ENCODE measurements at regions not wholly inside any gene's neighbourhood (a gene's known extent, or its start where the extent isn't known, plus 50 kb on each side); places are given as distances from the start of the nearest gene placed in this dataset.

DNA sequence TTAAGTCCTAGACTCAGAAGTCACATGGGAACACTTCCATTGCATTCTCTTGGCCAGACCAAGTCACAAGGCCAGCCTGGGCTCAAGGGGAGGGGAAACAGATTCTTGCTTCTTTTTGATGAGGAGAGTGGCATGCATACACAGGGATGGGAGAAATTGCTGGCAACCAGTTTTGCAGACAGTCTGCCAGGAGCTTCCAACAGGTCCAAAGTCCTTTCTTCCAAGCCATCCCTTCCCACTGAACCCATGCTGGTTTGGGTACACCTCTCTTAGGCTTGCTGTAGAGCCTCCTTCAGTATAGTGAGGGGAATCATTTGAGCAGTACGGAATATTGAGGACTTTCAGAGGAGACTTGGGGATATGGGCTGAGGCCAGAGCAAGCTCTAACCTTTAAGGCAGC, 267.8 kb downstream of the BCOR start:
- no peak for TF ChIP-seq EGR1 (IDR thresholded peaks at IDR 0.05)
- TF ChIP-seq TCF12 (IDR thresholded peaks at IDR 0.05; ENCODE audit: low read depth) = no peak
- no peak for TF ChIP-seq TEAD4 (IDR thresholded peaks at IDR 0.05)
- no peak for TF ChIP-seq CEBPB (IDR thresholded peaks at IDR 0.05)

DNA sequence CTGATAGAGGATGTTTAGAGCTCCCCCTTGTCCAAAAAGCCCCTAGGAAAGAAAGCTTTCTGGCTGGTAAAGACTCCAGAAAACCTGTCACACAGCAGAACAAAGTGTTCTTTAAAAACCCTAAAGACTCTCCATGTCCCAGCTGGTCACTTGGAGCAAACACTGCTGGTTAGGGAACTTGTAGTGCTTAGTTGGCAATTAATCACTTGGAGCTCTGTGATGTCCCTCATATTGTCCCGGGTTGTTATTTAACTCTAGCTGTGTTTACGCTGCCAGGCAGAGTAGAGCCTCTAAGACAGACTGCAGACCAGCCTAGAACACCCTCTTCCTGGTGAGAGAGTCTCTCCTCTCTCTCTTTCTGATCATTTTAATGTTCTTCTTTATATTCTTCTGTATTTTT, 267.3 kb downstream of the BCOR start:
- TF ChIP-seq CREB1 (IDR thresholded peaks at IDR 0.05; ENCODE audit: low read depth) = no peak
- TF ChIP-seq TCF12 (IDR thresholded peaks at IDR 0.05; ENCODE audit: low read depth) = no peak
- TF ChIP-seq CEBPB (IDR thresholded peaks at IDR 0.05) = no peak
- no peak for TF ChIP-seq TEAD4 (IDR thresholded peaks at IDR 0.05)
- no peak for TF ChIP-seq EGR1 (IDR thresholded peaks at IDR 0.05)
- no peak for TF ChIP-seq NFIC (IDR thresholded peaks at IDR 0.05)
- TF ChIP-seq, protein P1, sequence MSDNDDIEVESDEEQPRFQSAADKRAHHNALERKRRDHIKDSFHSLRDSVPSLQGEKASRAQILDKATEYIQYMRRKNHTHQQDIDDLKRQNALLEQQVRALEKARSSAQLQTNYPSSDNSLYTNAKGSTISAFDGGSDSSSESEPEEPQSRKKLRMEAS (IDR thresholded peaks at IDR 0.05) = no peak
- no peak for TF ChIP-seq EP300 (IDR thresholded peaks at IDR 0.05; ENCODE audit: borderline replicate concordance)
- no peak for TF ChIP-seq TAF1 (IDR thresholded peaks at IDR 0.05; ENCODE audit: low read depth)
- TF ChIP-seq, protein P2, sequence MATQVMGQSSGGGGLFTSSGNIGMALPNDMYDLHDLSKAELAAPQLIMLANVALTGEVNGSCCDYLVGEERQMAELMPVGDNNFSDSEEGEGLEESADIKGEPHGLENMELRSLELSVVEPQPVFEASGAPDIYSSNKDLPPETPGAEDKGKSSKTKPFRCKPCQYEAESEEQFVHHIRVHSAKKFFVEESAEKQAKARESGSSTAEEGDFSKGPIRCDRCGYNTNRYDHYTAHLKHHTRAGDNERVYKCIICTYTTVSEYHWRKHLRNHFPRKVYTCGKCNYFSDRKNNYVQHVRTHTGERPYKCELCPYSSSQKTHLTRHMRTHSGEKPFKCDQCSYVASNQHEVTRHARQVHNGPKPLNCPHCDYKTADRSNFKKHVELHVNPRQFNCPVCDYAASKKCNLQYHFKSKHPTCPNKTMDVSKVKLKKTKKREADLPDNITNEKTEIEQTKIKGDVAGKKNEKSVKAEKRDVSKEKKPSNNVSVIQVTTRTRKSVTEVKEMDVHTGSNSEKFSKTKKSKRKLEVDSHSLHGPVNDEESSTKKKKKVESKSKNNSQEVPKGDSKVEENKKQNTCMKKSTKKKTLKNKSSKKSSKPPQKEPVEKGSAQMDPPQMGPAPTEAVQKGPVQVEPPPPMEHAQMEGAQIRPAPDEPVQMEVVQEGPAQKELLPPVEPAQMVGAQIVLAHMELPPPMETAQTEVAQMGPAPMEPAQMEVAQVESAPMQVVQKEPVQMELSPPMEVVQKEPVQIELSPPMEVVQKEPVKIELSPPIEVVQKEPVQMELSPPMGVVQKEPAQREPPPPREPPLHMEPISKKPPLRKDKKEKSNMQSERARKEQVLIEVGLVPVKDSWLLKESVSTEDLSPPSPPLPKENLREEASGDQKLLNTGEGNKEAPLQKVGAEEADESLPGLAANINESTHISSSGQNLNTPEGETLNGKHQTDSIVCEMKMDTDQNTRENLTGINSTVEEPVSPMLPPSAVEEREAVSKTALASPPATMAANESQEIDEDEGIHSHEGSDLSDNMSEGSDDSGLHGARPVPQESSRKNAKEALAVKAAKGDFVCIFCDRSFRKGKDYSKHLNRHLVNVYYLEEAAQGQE (IDR thresholded peaks at IDR 0.05; ENCODE audit: low read depth) = no peak
- TF ChIP-seq YY1 (IDR thresholded peaks at IDR 0.05; ENCODE audit: low read depth) = no peak
- no peak for TF ChIP-seq FOXM1 (IDR thresholded peaks at IDR 0.05; ENCODE audit: borderline replicate concordance, low read depth)

DNA sequence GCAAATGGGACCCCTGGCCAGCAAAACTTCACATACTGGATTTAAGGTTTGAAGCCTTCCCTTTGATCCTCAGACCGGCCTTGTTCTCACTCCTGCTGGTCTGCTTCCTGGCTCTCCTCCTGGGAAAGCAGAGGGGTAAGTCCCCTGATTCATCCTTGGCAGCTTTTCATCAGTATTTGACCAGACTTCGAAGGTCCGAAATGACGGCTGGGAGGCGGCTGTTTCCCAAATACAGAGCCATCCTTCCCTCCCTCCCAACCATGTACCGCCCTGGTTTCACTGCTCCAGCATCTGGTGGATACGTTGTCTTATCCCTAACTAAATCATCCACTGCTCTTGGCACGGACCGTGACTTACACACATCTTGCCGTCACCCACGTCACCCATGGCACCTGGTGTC, 265.5 kb downstream of the BCOR start:
- TF ChIP-seq, protein P3, sequence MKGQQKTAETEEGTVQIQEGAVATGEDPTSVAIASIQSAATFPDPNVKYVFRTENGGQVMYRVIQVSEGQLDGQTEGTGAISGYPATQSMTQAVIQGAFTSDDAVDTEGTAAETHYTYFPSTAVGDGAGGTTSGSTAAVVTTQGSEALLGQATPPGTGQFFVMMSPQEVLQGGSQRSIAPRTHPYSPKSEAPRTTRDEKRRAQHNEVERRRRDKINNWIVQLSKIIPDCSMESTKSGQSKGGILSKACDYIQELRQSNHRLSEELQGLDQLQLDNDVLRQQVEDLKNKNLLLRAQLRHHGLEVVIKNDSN (IDR thresholded peaks at IDR 0.05) = no peak
- no peak for TF ChIP-seq TCF12 (IDR thresholded peaks at IDR 0.05; ENCODE audit: low read depth)

DNA sequence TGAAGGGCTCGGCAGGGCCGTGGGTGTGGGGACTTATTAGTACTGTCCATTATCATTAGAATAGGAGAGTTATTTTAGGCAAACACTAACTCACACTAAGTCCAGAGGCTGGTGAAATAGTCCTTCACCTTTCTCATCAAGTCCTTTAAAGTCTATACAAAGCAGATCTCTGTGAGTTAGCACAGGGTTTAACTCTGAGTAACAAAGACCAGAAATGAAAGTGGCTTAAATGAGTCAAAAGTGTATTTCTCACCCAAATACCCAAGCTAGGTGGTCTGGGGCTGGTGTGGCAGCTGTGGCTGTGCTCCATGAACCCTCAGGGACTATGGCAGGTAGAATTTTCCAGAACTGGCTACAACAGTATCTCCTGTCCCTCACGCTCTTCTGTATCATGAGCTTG, 263.2 kb downstream of the BCOR start:
- TF ChIP-seq YY1 (IDR thresholded peaks at IDR 0.05; ENCODE audit: low read depth) = no peak
- no peak for TF ChIP-seq EP300 (IDR thresholded peaks at IDR 0.05; ENCODE audit: borderline replicate concordance)

DNA sequence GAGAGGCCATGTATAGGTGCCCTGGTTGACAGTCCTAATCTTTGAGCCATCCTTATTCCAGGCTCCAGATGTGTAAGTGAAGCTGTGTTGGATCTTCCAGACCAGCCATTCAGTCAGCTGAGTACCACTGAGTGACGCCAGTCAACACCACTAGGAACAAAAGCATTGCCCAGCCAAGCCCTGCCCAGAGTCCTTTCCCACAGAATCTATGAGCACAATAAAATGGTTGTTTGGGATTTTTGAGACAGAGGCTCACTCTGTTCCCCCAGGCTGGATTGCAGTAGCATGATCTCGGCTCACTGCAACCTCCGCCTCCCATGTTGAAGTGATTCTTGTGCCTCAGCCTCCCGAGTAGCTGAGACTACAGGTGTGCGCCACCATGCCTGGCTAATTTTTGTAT, 262.5 kb downstream of the BCOR start:
- TF ChIP-seq TCF12 (IDR thresholded peaks at IDR 0.05; ENCODE audit: low read depth) (no peak), CREB1 (IDR thresholded peaks at IDR 0.05; ENCODE audit: low read depth) (no peak), RAD21 (IDR thresholded peaks at IDR 0.05; ENCODE audit: low read depth) (no peak), TEAD4 (IDR thresholded peaks at IDR 0.05) (no peak), YY1 (IDR thresholded peaks at IDR 0.05; ENCODE audit: low read depth) (no peak), TAF1 (IDR thresholded peaks at IDR 0.05; ENCODE audit: low read depth) (no peak), EP300 (IDR thresholded peaks at IDR 0.05; ENCODE audit: borderline replicate concordance) (no peak), FOXM1 (IDR thresholded peaks at IDR 0.05; ENCODE audit: borderline replicate concordance, low read depth) (no peak), EGR1 (IDR thresholded peaks at IDR 0.05) (no peak), CEBPB (IDR thresholded peaks at IDR 0.05) (no peak), NFIC (IDR thresholded peaks at IDR 0.05) (no peak), ZBTB7A (IDR thresholded peaks at IDR 0.05; ENCODE audit: low read depth) (no peak)
- TF ChIP-seq, protein P2 (IDR thresholded peaks at IDR 0.05; ENCODE audit: low read depth) = no peak
- TF ChIP-seq, protein P3 (IDR thresholded peaks at IDR 0.05) = no peak
- TF ChIP-seq, protein P1 (IDR thresholded peaks at IDR 0.05) = no peak

DNA sequence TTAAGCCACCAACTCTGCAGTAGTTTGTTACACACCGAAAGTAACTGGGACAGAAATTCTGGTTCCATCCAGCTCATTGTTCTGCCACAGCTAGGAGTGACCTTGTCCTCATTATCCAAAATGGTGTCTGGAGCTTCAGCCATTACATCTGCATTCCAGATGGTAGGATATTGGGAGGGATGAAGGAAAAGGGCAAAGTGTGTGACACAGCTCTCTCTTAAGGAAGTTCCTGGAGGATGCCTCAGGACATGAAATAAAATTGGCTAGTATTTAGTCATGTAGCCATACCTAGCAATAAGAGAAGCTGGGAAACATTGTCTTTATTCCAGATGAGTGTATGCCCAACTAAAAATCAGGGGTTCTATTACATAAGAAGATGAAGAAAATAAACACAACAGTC, 262.0 kb downstream of the BCOR start:
- TF ChIP-seq RAD21 (IDR thresholded peaks at IDR 0.05; ENCODE audit: low read depth) = no peak
- TF ChIP-seq EGR1 (IDR thresholded peaks at IDR 0.05) = no peak
- no peak for TF ChIP-seq YY1 (IDR thresholded peaks at IDR 0.05; ENCODE audit: low read depth)
- TF ChIP-seq CEBPB (IDR thresholded peaks at IDR 0.05) = no peak
- no peak for TF ChIP-seq EP300 (IDR thresholded peaks at IDR 0.05; ENCODE audit: borderline replicate concordance)
- TF ChIP-seq, protein P3 (IDR thresholded peaks at IDR 0.05) = no peak
- no peak for TF ChIP-seq TAF1 (IDR thresholded peaks at IDR 0.05; ENCODE audit: low read depth)
- TF ChIP-seq CREB1 (IDR thresholded peaks at IDR 0.05; ENCODE audit: low read depth) = no peak
- TF ChIP-seq TEAD4 (IDR thresholded peaks at IDR 0.05) = no peak
- TF ChIP-seq, protein P2 (IDR thresholded peaks at IDR 0.05; ENCODE audit: low read depth) = no peak
- TF ChIP-seq FOXM1 (IDR thresholded peaks at IDR 0.05; ENCODE audit: borderline replicate concordance, low read depth) = no peak
- TF ChIP-seq ZBTB7A (IDR thresholded peaks at IDR 0.05; ENCODE audit: low read depth) = no peak
- TF ChIP-seq TCF12 (IDR thresholded peaks at IDR 0.05; ENCODE audit: low read depth) = no peak
- no peak for TF ChIP-seq NFIC (IDR thresholded peaks at IDR 0.05)
- TF ChIP-seq, protein P1 (IDR thresholded peaks at IDR 0.05) = no peak

All from Ishikawa (cell line).